OCI-LY7 (cell line): ENCODE measurements at regions not wholly inside any gene's neighbourhood (a gene's known extent, or its start where the extent isn't known, plus 50 kb on each side); places are given as distances from the start of the nearest gene placed in this dataset.

Experiments used
- CTCF ChIP-seq: fragments of 200-600 bp; sonication (generic); conservative IDR thresholded peaks from 2 replicates; pipeline ENCODE4 v1.5.1; 2014; ENCODE audit warnings: mild to moderate bottlenecking, antibody characterized with exemption, low read length, moderate library complexity, mixed read lengths
- EZH2phosphoT487 ChIP-seq: fragments of 200-600 bp; sonication (generic); IDR thresholded peaks from 2 replicates; pipeline ENCODE4 v1.6.1; 2018; ENCODE audit warnings: low read depth, borderline replicate concordance, mild to moderate bottlenecking, mixed run types, antibody characterized with exemption, low read length, moderate library complexity, mixed read lengths

GRCh38 chr14:87179936-87180335 lies 813.0 kb downstream of the GALC start:
- TF ChIP-seq CTCF = no peak
- TF ChIP-seq EZH2phosphoT487 = no peak
